ENCODE measurements at regions not wholly inside any gene's neighbourhood (a gene's known extent, or its start where the extent isn't known, plus 50 kb on each side); places are given as distances from the start of the nearest gene placed in this dataset.

GRCh38 chr13:59133903-59134302, 1029.8 kb downstream of the DIAPH3 start:
- Histone ChIP-seq H3K27ac (no peak overlapping the region), H3K4me1 (ENCODE audit: low read depth, poor library complexity, severe bottlenecking) (no peaks in the 10 kb centered on the region), H2AFZ (ENCODE audit: low read depth) (no peak overlapping the region), H3K4me3 (IDR thresholded peaks at IDR 0.05; ENCODE audit: insufficient read depth, low read depth, low read length) (no peak overlapping the region), H3K9ac (no peak overlapping the region), H3K27me3 (ENCODE audit: insufficient read depth, low read depth) (no peaks in the 10 kb centered on the region), H3K4me2 (no peak overlapping the region), H4K20me1 (ENCODE audit: insufficient read depth) (no peaks in the 10 kb centered on the region), H3K36me3 (ENCODE audit: insufficient read depth) (no peaks in the 10 kb centered on the region), H3K79me2 (ENCODE audit: insufficient read depth, low read depth) (no peaks in the 10 kb centered on the region)
- no peak for TF ChIP-seq CTCF (conservative IDR thresholded peaks at IDR 0.05; ENCODE audit: low read depth, low read length)

GRCh38 chr13:59144700-59145099, 1019.0 kb downstream of the DIAPH3 start:
- TF ChIP-seq CTCF (conservative IDR thresholded peaks at IDR 0.05; ENCODE audit: low read depth, low read length): no peak
- Histone ChIP-seq H3K27ac (no peak overlapping the region), H3K79me2 (ENCODE audit: insufficient read depth, low read depth) (no peaks in the 10 kb centered on the region), H3K27me3 (ENCODE audit: insufficient read depth, low read depth) (no peaks in the 10 kb centered on the region), H3K4me1 (ENCODE audit: low read depth, poor library complexity, severe bottlenecking) (no peaks in the 10 kb centered on the region), H3K4me3 (IDR thresholded peaks at IDR 0.05; ENCODE audit: insufficient read depth, low read depth, low read length) (no peak overlapping the region), H3K4me2 (no peak overlapping the region), H4K20me1 (ENCODE audit: insufficient read depth) (no peaks in the 10 kb centered on the region; the same call in 1 of the 2 replicates), H2AFZ (ENCODE audit: low read depth) (no peak overlapping the region), H3K36me3 (ENCODE audit: insufficient read depth) (no peaks in the 10 kb centered on the region), H3K9ac (no peak overlapping the region)

GRCh38 chr13:59145381-59145780, 1018.3 kb downstream of the DIAPH3 start:
- Histone ChIP-seq H3K36me3 (ENCODE audit: insufficient read depth) (no peaks in the 10 kb centered on the region), H3K27me3 (ENCODE audit: insufficient read depth, low read depth) (no peaks in the 10 kb centered on the region), H3K4me1 (ENCODE audit: low read depth, poor library complexity, severe bottlenecking) (no peaks in the 10 kb centered on the region), H3K9ac (no peak overlapping the region), H3K4me2 (no peak overlapping the region), H2AFZ (ENCODE audit: low read depth) (no peak overlapping the region), H3K4me3 (IDR thresholded peaks at IDR 0.05; ENCODE audit: insufficient read depth, low read depth, low read length) (no peak overlapping the region), H4K20me1 (ENCODE audit: insufficient read depth) (no peaks in the 10 kb centered on the region; the same call in 1 of the 2 replicates), H3K27ac (no peak overlapping the region), H3K79me2 (ENCODE audit: insufficient read depth, low read depth) (no peaks in the 10 kb centered on the region)
- no peak for TF ChIP-seq CTCF (conservative IDR thresholded peaks at IDR 0.05; ENCODE audit: low read depth, low read length)

- Histone ChIP-seq H2AFZ (ENCODE audit: low read depth) (no peak overlapping the region), H4K20me1 (ENCODE audit: insufficient read depth) (no peaks in the 10 kb centered on the region), H3K4me2 (no peak overlapping the region), H3K79me2 (ENCODE audit: insufficient read depth, low read depth) (no peaks in the 10 kb centered on the region), H3K27me3 (ENCODE audit: insufficient read depth, low read depth) (no peaks in the 10 kb centered on the region), H3K36me3 (ENCODE audit: insufficient read depth) (no peaks in the 10 kb centered on the region), H3K27ac (no peak overlapping the region), H3K4me1 (ENCODE audit: low read depth, poor library complexity, severe bottlenecking) (no peaks in the 10 kb centered on the region), H3K4me3 (IDR thresholded peaks at IDR 0.05; ENCODE audit: insufficient read depth, low read depth, low read length) (no peak overlapping the region), H3K9ac (no peak overlapping the region)
- no peak for TF ChIP-seq CTCF (conservative IDR thresholded peaks at IDR 0.05; ENCODE audit: low read depth, low read length)
Measured at GRCh38 chr13:59157181-59157580, 1006.5 kb downstream of the DIAPH3 start.
